ENCODE measurements at regions not wholly inside any gene's neighbourhood (a gene's known extent, or its start where the extent isn't known, plus 50 kb on each side); places are given as distances from the start of the nearest gene placed in this dataset.

DNA sequence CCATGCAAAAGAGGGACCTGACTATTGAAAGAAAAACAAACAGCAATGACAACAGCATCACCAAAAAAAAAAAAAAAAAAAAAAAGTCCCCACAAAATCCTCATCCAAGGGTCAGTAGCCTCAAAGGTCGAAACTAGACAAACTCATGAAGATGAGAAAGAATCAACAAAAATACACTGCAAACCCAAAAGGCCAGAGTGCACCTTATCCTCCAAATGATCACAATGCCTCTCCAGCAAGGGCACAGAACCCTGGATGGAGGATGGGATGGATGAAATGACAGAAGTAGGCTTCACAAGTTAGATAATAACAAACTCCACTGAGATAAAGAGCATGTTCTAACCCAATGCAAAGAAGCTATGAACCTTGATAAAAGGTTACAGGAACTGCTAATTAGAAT is 250.4 kb upstream of the GRAMD2B start:
- TF ChIP-seq RAD21 (conservative IDR thresholded peaks at IDR 0.05 in 1 of 2, IDR thresholded peaks at IDR 0.05 in 1 of 2) (no peak), CTCF (IDR thresholded peaks at IDR 0.05) (no peak), POLR2A (IDR thresholded peaks at IDR 0.05; ENCODE audit: low read length) (no peak), KDM1A (IDR thresholded peaks at IDR 0.05; ENCODE audit: low read depth) (no peak), HMGXB4 (CRISPR knock-in tag; IDR thresholded peaks at IDR 0.05; ENCODE audit: borderline replicate concordance) (no peak), USF2 (IDR thresholded peaks at IDR 0.05) (no peak), EP300 (IDR thresholded peaks at IDR 0.05) (no peak), CEBPB (IDR thresholded peaks at IDR 0.05) (no peak), RNF2 (IDR thresholded peaks at IDR 0.05; ENCODE audit: borderline replicate concordance, low read depth) (no peak), MYC (IDR thresholded peaks at IDR 0.05; ENCODE audit: borderline replicate concordance, low read length) (no peak), ELK1 (IDR thresholded peaks at IDR 0.05; ENCODE audit: low read depth, low read length) (no peak), JUNB (IDR thresholded peaks at IDR 0.05) (no peak), ZFP36 (IDR thresholded peaks at IDR 0.05; ENCODE audit: borderline replicate concordance, partially characterized antibody) (no peak), RFX5 (IDR thresholded peaks at IDR 0.05) (no peak)
